Prostate gland (tissue), 2 donors: ENCODE measurements at regions not wholly inside any gene's neighbourhood (a gene's known extent, or its start where the extent isn't known, plus 50 kb on each side); places are given as distances from the start of the nearest gene placed in this dataset.

Experiments used
- CTCF ChIP-seq, 4 experiments: fragments of 200-600 bp in 2 of 4; fragments of 450-650 bp in 2 of 4; sonication (generic) in 2 of 4; IDR thresholded peaks; 1 replicate in 3 of 4; 2 replicates in 1 of 4; pipeline ENCODE4 v1.5.1; 2016 to 2019; ENCODE audit warnings: antibody characterized with exemption in 4 of 4, mild to moderate bottlenecking in 2 of 4, moderate library complexity in 2 of 4
- POLR2A ChIP-seq: fragments of 450-650 bp; IDR thresholded peaks from one replicate; pipeline ENCODE4 v1.6.1; 2016; ENCODE audit warnings: antibody characterized with exemption, mild to moderate bottlenecking
- POLR2AphosphoS5 ChIP-seq: sonication (generic); formaldehyde crosslinking; IDR thresholded peaks from one replicate; pipeline ENCODE4 v1.6.1; 2017; ENCODE audit warnings: antibody characterized with exemption

- no peak for TF ChIP-seq CTCF (IDR thresholded peaks at IDR 0.05)
- TF ChIP-seq POLR2AphosphoS5 = no peak
- TF ChIP-seq POLR2A = no peak
These were observed 1849.9 kb upstream of the CELF4 start for GRCh38 chr18:39415471-39415870.
